Activated T-cell treated with anti-CD3 and anti-CD28 coated beads for 24 hours (primary cell): ENCODE measurements at regions not wholly inside any gene's neighbourhood (a gene's known extent, or its start where the extent isn't known, plus 50 kb on each side); places are given as distances from the start of the nearest gene placed in this dataset.

Experiments used
- DNase-seq: peaks from one replicate; pipeline ENCODE4 v3.0.0-alpha.2; 2020; ENCODE audit warnings: low read depth

DNA sequence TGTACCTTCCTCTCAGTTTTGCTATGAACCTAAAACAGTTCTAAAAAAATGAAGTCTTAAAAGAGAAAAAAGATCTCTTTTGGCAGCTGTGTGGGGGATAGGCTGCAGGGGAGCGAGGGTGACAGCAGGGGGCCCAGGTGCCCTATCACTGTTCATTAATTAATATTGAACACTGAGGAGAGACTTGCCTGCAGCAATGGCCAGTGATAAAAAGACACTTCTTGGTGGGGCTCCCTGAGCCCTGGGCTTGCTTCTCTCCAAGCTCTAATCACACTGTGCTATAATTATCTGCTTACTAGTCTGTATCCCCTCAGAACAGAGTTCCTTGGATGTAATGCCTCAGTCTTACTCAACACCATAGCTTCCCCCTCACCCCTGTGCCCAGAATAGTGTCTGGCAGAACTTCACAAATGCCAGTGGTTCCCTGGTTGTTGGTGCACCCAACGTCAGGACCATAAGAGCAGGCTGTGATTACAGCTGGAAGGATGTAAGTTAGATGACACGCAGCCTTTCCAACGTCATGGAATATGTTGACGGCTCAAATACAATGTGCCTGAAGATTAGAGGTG, 52.0 kb upstream of the IRX6 start:
- DNase-seq, result no peak

- no peak for DNase-seq
These were observed 51.3 kb upstream of the IRX6 start for GRCh38 chr16:55272744-55273143.

GRCh38 chr16:55273356-55273755, 50.6 kb upstream of the IRX6 start:
- DNase-seq, result no peak

DNA sequence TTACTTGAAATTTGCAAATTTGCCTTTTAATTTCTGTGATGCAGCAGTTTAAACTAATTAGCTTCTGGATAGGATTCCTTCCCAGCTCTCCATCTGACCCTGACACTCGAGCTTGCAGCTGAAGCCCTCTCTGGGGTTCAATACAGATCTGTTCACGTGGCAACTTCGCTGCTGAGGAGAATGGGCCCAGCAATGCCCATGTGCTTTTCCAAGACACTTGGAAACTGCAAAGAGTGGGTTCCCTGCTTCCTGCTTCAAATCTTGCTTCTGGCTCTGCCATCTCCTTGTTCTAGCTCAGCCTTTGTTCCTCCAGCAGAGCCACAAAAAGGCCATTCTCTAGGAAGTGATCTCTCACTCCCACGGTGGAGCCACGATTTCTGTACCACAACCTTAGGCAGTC, 50.0 kb upstream of the IRX6 start:
- DNase-seq, result no peak
